ENCODE measurements at regions not wholly inside any gene's neighbourhood (a gene's known extent, or its start where the extent isn't known, plus 50 kb on each side); places are given as distances from the start of the nearest gene placed in this dataset.
"Not testable (repeated sequence)": the region's sequence is repeated elsewhere in the genome, so short reads cannot be mapped to it uniquely, and the experiment has no call there.

GRCh38 chr17:63286254-63286653, 159.9 kb downstream of the CYB561 start:
- DNase-seq (ENCODE audit: low read depth in 4 of 4, low spot score in 3 of 4): no peak

- DNase-seq (ENCODE audit: low read depth in 4 of 4, low spot score in 3 of 4): not testable (repeated sequence)
Observed at GRCh38 chr17:63287006-63287405, 159.1 kb downstream of the CYB561 start.

GRCh38 chr17:63289931-63290330, 156.2 kb downstream of the CYB561 start:
- DNase-seq (ENCODE audit: low read depth in 4 of 4, low spot score in 3 of 4): no peak

GRCh38 chr17:63290351-63290750, 155.8 kb downstream of the CYB561 start:
- no peak for DNase-seq (ENCODE audit: low read depth in 4 of 4, low spot score in 3 of 4)

- DNase-seq (ENCODE audit: low read depth in 4 of 4, low spot score in 3 of 4): no peak
Observed at GRCh38 chr17:63290784-63291183, 155.3 kb downstream of the CYB561 start.

- no peak for DNase-seq (ENCODE audit: low read depth in 4 of 4, low spot score in 3 of 4)
Observed at GRCh38 chr17:63291258-63291657, 154.8 kb downstream of the CYB561 start.

- DNase-seq (ENCODE audit: low read depth in 4 of 4, low spot score in 3 of 4): no peak
Observed at GRCh38 chr17:63292421-63292820, 153.7 kb downstream of the CYB561 start.

GRCh38 chr17:63293323-63294075, 152.6 kb downstream of the CYB561 start:
- no peak for DNase-seq (ENCODE audit: low read depth in 4 of 4, low spot score in 3 of 4)

GRCh38 chr17:63294776-63295175, 151.3 kb downstream of the CYB561 start:
- DNase-seq (ENCODE audit: low read depth in 4 of 4, low spot score in 3 of 4): no peak

GRCh38 chr17:63295288-63295687, 150.8 kb downstream of the CYB561 start:
- DNase-seq (ENCODE audit: low read depth in 4 of 4, low spot score in 3 of 4): no peak

GRCh38 chr17:63295839-63296590, 150.1 kb downstream of the CYB561 start:
- no peak for DNase-seq (ENCODE audit: low read depth in 4 of 4, low spot score in 3 of 4)

- DNase-seq (ENCODE audit: low read depth in 4 of 4, low spot score in 3 of 4): not testable (repeated sequence)
Observed at GRCh38 chr17:63298916-63299315, 147.2 kb downstream of the CYB561 start.

GRCh38 chr17:63304704-63305261, 141.3 kb downstream of the CYB561 start:
- no peak for DNase-seq (ENCODE audit: low read depth in 4 of 4, low spot score in 3 of 4)

GRCh38 chr17:63305857-63306256, 140.2 kb downstream of the CYB561 start:
- DNase-seq (ENCODE audit: low read depth in 4 of 4, low spot score in 3 of 4): no peak

- no peak for DNase-seq (ENCODE audit: low read depth in 4 of 4, low spot score in 3 of 4)
Observed at GRCh38 chr17:63306855-63307254, 139.3 kb downstream of the CYB561 start.

- no peak for DNase-seq (ENCODE audit: low read depth in 4 of 4, low spot score in 3 of 4)
Observed at GRCh38 chr17:63308272-63308671, 137.8 kb downstream of the CYB561 start.

GRCh38 chr17:63309021-63309420, 137.1 kb downstream of the CYB561 start:
- DNase-seq (ENCODE audit: low read depth in 4 of 4, low spot score in 3 of 4): no peak

- no peak for DNase-seq (ENCODE audit: low read depth in 4 of 4, low spot score in 3 of 4)
Observed at GRCh38 chr17:63311416-63311937, 134.6 kb downstream of the CYB561 start.

GRCh38 chr17:63314761-63315160, 131.3 kb downstream of the CYB561 start:
- no peak for DNase-seq (ENCODE audit: low read depth in 4 of 4, low spot score in 3 of 4)

- no peak for DNase-seq (ENCODE audit: low read depth in 4 of 4, low spot score in 3 of 4)
Observed at GRCh38 chr17:63316100-63316499, 130.0 kb downstream of the CYB561 start.

- no peak for DNase-seq (ENCODE audit: low read depth in 4 of 4, low spot score in 3 of 4)
Observed at GRCh38 chr17:63317166-63317840, 128.8 kb downstream of the CYB561 start.
